ENCODE measurements at regions not wholly inside any gene's neighbourhood (a gene's known extent, or its start where the extent isn't known, plus 50 kb on each side); places are given as distances from the start of the nearest gene placed in this dataset.
A peak's percentile ranks its signal among the peaks of the same experiment; 100 is the strongest.

DNA sequence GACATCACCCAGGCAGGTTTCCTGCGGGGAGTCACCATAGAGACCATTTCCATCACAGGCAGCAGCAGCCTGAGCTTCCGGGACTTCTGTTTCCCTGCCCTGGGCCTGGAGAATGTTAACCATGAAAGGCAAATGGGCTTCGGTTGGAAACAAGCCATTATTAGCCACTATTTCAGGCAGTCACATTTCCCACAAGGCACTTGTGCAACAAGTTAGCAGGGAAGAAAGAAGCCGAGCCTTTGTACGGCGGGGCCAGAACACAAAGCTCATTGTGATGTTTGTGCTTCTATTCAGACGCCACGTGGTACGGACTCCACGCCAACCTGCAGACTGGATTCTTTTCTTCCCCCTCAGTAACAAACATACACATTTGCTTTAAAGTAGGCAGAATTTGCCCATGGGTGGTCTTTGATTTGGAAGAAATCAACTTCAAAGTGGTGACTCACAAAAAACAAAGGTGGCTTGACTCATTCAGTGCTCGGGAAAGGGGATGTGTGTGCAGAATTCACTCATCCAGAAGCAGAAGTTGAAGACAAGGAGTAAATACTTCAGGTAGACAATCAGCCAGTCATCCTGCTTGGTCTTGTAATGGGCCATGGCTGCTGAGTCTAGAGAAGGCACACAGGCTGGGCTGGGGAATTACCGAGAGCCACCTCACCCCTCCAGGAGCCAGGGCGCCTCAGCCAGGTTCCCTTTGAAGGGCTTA is 154.2 kb upstream of the PRMT8 start:
- Histone ChIP-seq H3K27me3 (ENCODE audit: control insufficient read depth in 3 of 3, insufficient read depth in 3 of 3, low read length in 3 of 3) (peaks cover 0 to 6% (median 2%) of the 10 kb centered on the region in 3 donors), H3K36me3 (ENCODE audit: control insufficient read depth in 3 of 3, insufficient read depth in 3 of 3, low read length in 3 of 3) (no peaks in the 10 kb centered on the region), H3K9me3 (ENCODE audit: control insufficient read depth in 3 of 3, low read length in 3 of 3) (no peaks in the 10 kb centered on the region), H3K9ac (ENCODE audit: low read depth in 1 of 3, low read length in 3 of 3) (no peak overlapping the region), H3K27ac (ENCODE audit: low read depth, low read length) (no peak overlapping the region), H3K4me3 (ENCODE audit: low read length in 3 of 3) (no peak overlapping the region), H3K4me1 (ENCODE audit: control insufficient read depth in 3 of 3, insufficient read depth in 3 of 3, low read length in 3 of 3) (peaks cover 6 to 7% (median 7%) of the 10 kb centered on the region in 3 donors)

DNA sequence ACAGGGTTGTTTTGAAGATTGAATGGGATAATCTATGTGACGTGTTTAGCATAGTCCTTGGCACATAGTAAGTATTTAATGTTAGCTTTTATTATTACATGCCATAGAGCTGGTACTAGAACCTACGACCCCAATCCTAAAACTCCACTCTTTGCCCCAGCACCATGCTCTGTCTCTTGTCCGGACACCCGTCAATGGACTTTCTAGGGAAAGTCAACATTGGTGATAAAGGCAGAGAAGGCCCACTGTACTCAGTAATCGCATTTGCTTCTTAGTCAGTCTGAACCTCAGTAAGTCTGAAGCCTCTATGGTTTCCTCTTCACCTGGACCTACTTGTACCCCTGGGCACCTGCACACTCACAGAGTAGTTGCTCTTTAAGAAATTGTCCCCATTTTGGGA is 153.1 kb upstream of the PRMT8 start:
- H3K36me3 ChIP-seq (ENCODE audit: control insufficient read depth in 3 of 3, insufficient read depth in 3 of 3, low read length in 3 of 3): no peaks in the 10 kb centered on the region
- H3K9ac ChIP-seq (ENCODE audit: low read depth in 1 of 3, low read length in 3 of 3): no peak overlapping the region
- no peaks in the 10 kb centered on the region for H3K9me3 ChIP-seq (ENCODE audit: control insufficient read depth in 3 of 3, low read length in 3 of 3)
- H3K27ac ChIP-seq (ENCODE audit: low read depth, low read length): no peak overlapping the region
- H3K4me1 ChIP-seq (ENCODE audit: control insufficient read depth in 3 of 3, insufficient read depth in 3 of 3, low read length in 3 of 3): peaks cover 8 to 11% (median 9%) of the 10 kb centered on the region in 3 donors
- H3K27me3 ChIP-seq (ENCODE audit: control insufficient read depth in 3 of 3, insufficient read depth in 3 of 3, low read length in 3 of 3): peaks cover 0 to 15% (median 4%) of the 10 kb centered on the region in 3 donors
- H3K4me3 ChIP-seq (ENCODE audit: low read length in 3 of 3): no peak overlapping the region

DNA sequence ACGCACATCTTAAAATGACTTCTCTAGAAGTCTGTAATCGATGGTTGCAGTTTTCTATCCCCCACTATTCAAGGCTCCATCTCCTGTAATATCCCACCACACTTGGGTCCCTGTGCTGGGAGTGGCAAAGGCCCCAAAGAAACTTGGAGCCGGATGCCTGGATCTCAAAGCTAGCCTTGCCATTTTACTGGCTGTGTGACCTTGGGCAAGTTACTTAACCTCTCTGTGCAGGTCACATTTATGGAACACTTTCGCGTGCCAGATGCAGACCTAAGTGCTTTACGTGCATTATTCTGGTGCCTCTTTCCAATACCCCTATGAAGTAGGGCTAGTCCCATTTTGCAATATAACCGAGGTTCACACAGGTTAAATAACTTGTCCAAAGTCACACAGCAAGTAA is 151.8 kb upstream of the PRMT8 start:
- H3K27me3 ChIP-seq (ENCODE audit: control insufficient read depth in 3 of 3, insufficient read depth in 3 of 3, low read length in 3 of 3): peaks cover 4 to 15% (median 8%) of the 10 kb centered on the region in 3 donors
- peaks cover 8 to 11% (median 9%) of the 10 kb centered on the region in 3 donors for H3K4me1 ChIP-seq (ENCODE audit: control insufficient read depth in 3 of 3, insufficient read depth in 3 of 3, low read length in 3 of 3)
- H3K27ac ChIP-seq (ENCODE audit: low read depth, low read length): no peak overlapping the region
- H3K4me3 ChIP-seq (ENCODE audit: low read length in 3 of 3): no peak overlapping the region
- no peak overlapping the region for H3K9ac ChIP-seq (ENCODE audit: low read depth in 1 of 3, low read length in 3 of 3)
- H3K9me3 ChIP-seq (ENCODE audit: control insufficient read depth in 3 of 3, low read length in 3 of 3): no peaks in the 10 kb centered on the region
- no peaks in the 10 kb centered on the region for H3K36me3 ChIP-seq (ENCODE audit: control insufficient read depth in 3 of 3, insufficient read depth in 3 of 3, low read length in 3 of 3)

DNA sequence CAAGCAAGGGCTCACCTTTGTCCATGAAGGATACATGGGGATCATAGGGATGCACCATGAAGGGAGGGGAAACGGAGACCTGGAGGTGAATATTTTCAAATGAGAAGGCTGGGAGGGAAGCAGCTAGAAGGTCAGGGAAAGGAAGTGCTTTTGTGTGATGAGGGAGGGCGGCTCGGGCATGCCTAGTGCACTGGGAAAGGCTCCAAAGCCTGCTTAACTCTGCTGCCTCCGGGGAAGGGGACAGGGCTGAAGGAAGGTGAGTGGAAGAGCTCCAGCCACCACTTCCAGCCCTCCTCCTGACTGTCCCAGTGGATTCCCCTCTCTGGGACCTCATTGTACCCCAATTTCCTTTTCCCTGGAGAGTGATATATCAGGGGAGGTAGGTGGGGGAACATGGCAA is 149.4 kb upstream of the PRMT8 start:
- Histone ChIP-seq H3K4me1 (ENCODE audit: control insufficient read depth in 3 of 3, insufficient read depth in 3 of 3, low read length in 3 of 3) (peaks cover 5 to 11% (median 5%) of the 10 kb centered on the region in 3 donors), H3K4me3 (ENCODE audit: low read length in 3 of 3) (no peak overlapping the region), H3K9ac (ENCODE audit: low read depth in 1 of 3, low read length in 3 of 3) (peak overlapping the region in 1 of 3 donors; percentile 24), H3K27me3 (ENCODE audit: control insufficient read depth in 3 of 3, insufficient read depth in 3 of 3, low read length in 3 of 3) (peaks cover 4 to 12% (median 7%) of the 10 kb centered on the region in 3 donors), H3K9me3 (ENCODE audit: control insufficient read depth in 3 of 3, low read length in 3 of 3) (no peaks in the 10 kb centered on the region), H3K36me3 (ENCODE audit: control insufficient read depth in 3 of 3, insufficient read depth in 3 of 3, low read length in 3 of 3) (no peaks in the 10 kb centered on the region), H3K27ac (ENCODE audit: low read depth, low read length) (no peak overlapping the region)

DNA sequence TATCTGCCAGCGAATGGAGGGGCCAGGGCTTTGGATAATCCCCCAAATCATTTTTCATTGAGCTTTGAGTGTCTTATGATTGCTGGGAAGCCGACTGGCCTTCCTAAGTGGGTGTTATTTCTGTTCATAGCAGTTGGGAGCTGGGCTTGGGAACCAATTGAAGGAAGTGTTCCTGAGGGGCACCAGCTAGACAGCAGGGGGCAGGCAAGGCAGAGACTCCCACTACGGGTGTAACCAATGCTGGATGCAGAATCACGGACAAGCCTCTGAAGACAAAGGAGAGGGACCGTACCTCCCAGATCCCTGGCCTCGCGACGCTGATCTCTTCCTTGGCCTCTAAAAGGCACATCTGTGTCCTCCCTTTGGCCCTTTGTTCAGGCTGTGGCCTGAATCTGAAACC is 149.0 kb upstream of the PRMT8 start:
- Histone ChIP-seq H3K27me3 (ENCODE audit: control insufficient read depth in 3 of 3, insufficient read depth in 3 of 3, low read length in 3 of 3) (peaks cover 4 to 12% (median 6%) of the 10 kb centered on the region in 3 donors), H3K9me3 (ENCODE audit: control insufficient read depth in 3 of 3, low read length in 3 of 3) (no peaks in the 10 kb centered on the region), H3K4me3 (ENCODE audit: low read length in 3 of 3) (no peak overlapping the region), H3K4me1 (ENCODE audit: control insufficient read depth in 3 of 3, insufficient read depth in 3 of 3, low read length in 3 of 3) (peaks cover 3 to 11% (median 5%) of the 10 kb centered on the region in 3 donors), H3K36me3 (ENCODE audit: control insufficient read depth in 3 of 3, insufficient read depth in 3 of 3, low read length in 3 of 3) (no peaks in the 10 kb centered on the region), H3K9ac (ENCODE audit: low read depth in 1 of 3, low read length in 3 of 3) (peak overlapping the region in 1 of 3 donors; percentile 24), H3K27ac (ENCODE audit: low read depth, low read length) (no peak overlapping the region)

DNA sequence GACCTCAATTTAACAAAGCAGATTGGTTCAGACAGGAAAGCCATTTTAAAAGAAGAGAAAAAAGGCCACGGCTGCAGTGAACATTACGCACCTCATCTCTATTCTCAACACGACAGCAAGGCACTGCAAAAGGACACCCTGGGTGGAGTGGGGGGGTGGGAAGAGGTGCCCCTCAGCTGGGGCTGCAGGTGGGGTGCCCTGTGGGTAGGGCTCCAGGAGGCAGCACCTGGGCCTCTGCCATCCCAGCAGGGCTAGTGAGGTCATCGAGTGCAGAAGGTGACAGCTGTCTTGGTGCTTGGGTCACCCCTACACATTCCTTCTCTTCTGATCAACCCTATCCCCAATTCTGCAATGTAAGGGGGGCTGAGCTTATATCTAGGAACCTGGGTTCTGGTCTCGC is 142.9 kb upstream of the PRMT8 start:
- Histone ChIP-seq H3K9ac (ENCODE audit: low read depth in 1 of 3, low read length in 3 of 3) (no peak overlapping the region), H3K9me3 (ENCODE audit: control insufficient read depth in 3 of 3, low read length in 3 of 3) (no peaks in the 10 kb centered on the region)

DNA sequence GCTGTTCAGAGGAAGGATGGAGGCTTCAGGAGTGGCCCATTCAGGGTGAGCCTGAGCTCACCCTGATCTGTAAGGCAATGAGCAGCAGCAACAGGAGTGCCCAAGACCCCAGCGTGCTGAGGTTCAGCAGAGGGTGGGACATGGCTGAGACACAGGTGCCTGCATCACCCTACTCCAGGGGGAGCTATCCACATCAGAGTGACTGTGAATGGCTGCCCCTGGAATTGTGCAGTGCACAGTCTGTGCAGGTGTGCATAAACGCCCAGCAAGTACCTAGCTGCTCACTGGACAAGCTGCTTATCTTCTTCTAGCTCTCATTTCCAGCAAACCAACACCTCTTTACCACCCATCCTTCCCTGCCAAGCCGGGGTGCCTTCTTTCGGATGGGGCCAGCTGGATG is 140.6 kb upstream of the PRMT8 start:
- no peaks in the 10 kb centered on the region for H3K9me3 ChIP-seq (ENCODE audit: control insufficient read depth in 3 of 3, low read length in 3 of 3)
- peaks cover 0 to 7% (median 5%) of the 10 kb centered on the region in 3 donors for H3K4me1 ChIP-seq (ENCODE audit: control insufficient read depth in 3 of 3, insufficient read depth in 3 of 3, low read length in 3 of 3)
- no peak overlapping the region for H3K4me3 ChIP-seq (ENCODE audit: low read length in 3 of 3)
- no peaks in the 10 kb centered on the region for H3K36me3 ChIP-seq (ENCODE audit: control insufficient read depth in 3 of 3, insufficient read depth in 3 of 3, low read length in 3 of 3)
- H3K27me3 ChIP-seq (ENCODE audit: control insufficient read depth in 3 of 3, insufficient read depth in 3 of 3, low read length in 3 of 3): peaks cover 10 to 15% (median 12%) of the 10 kb centered on the region in 3 donors
- H3K9ac ChIP-seq (ENCODE audit: low read depth in 1 of 3, low read length in 3 of 3): no peak overlapping the region
- no peak overlapping the region for H3K27ac ChIP-seq (ENCODE audit: low read depth, low read length)

More for the DNA sequence above, 142.9 kb upstream of the PRMT8 start:
- Histone ChIP-seq H3K27ac (ENCODE audit: low read depth, low read length) (no peak overlapping the region), H3K4me3 (ENCODE audit: low read length in 3 of 3) (no peak overlapping the region), H3K4me1 (ENCODE audit: control insufficient read depth in 3 of 3, insufficient read depth in 3 of 3, low read length in 3 of 3) (no peaks in the 10 kb centered on the region), H3K36me3 (ENCODE audit: control insufficient read depth in 3 of 3, insufficient read depth in 3 of 3, low read length in 3 of 3) (no peaks in the 10 kb centered on the region), H3K27me3 (ENCODE audit: control insufficient read depth in 3 of 3, insufficient read depth in 3 of 3, low read length in 3 of 3) (peaks cover 11 to 15% (median 14%) of the 10 kb centered on the region in 3 donors)

DNA sequence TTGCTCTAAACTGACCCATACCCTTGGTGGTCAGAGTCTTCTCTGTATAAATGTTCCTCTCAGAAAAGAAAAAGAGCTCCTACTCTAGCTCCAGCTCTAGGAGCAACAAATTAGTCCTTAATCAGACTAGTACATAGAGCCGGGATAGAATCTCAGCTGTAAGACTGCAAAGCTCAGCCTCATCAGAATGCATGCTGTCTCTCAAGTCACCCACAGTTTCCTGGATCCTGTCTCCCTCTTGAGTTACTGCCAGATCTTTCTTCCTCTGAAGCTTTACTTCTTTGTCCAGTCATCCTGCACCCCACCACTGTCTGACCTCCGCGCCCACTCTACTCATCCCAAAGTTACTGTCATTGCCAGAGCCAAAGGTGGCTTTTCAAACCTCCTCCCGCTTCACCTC is 139.3 kb upstream of the PRMT8 start:
- Histone ChIP-seq H3K4me3 (ENCODE audit: low read length in 3 of 3) (no peak overlapping the region), H3K27ac (ENCODE audit: low read depth, low read length) (no peak overlapping the region), H3K27me3 (ENCODE audit: control insufficient read depth in 3 of 3, insufficient read depth in 3 of 3, low read length in 3 of 3) (peaks cover 10 to 15% (median 12%) of the 10 kb centered on the region in 3 donors), H3K4me1 (ENCODE audit: control insufficient read depth in 3 of 3, insufficient read depth in 3 of 3, low read length in 3 of 3) (peaks cover 0 to 7% (median 7%) of the 10 kb centered on the region in 3 donors), H3K9me3 (ENCODE audit: control insufficient read depth in 3 of 3, low read length in 3 of 3) (no peaks in the 10 kb centered on the region), H3K36me3 (ENCODE audit: control insufficient read depth in 3 of 3, insufficient read depth in 3 of 3, low read length in 3 of 3) (no peaks in the 10 kb centered on the region), H3K9ac (ENCODE audit: low read depth in 1 of 3, low read length in 3 of 3) (no peak overlapping the region)

DNA sequence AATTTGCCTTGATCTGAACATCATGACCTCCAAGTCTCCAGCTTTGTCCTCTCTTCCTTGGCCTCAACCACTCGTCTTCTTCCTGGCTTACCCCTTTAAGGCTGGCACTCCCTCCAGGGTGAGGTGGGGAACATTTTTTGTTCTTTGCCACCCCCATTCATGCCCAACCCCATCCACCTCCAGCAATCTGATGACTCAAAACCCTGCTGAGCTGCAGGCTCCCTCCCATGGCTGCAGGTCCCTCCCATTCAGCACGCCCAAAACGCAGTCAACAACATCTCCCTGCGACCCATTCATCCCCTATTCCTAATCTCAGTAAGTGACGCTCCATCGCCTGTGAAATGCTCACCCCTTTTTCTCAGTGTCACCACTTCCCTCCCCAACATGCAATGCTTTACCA is 138.8 kb upstream of the PRMT8 start:
- peaks cover 10 to 15% (median 12%) of the 10 kb centered on the region in 3 donors for H3K27me3 ChIP-seq (ENCODE audit: control insufficient read depth in 3 of 3, insufficient read depth in 3 of 3, low read length in 3 of 3)
- no peak overlapping the region for H3K27ac ChIP-seq (ENCODE audit: low read depth, low read length)
- H3K36me3 ChIP-seq (ENCODE audit: control insufficient read depth in 3 of 3, insufficient read depth in 3 of 3, low read length in 3 of 3): no peaks in the 10 kb centered on the region
- no peak overlapping the region for H3K4me3 ChIP-seq (ENCODE audit: low read length in 3 of 3)
- H3K9me3 ChIP-seq (ENCODE audit: control insufficient read depth in 3 of 3, low read length in 3 of 3): no peaks in the 10 kb centered on the region
- H3K9ac ChIP-seq (ENCODE audit: low read depth in 1 of 3, low read length in 3 of 3): no peak overlapping the region
- peaks cover 0 to 7% (median 7%) of the 10 kb centered on the region in 3 donors for H3K4me1 ChIP-seq (ENCODE audit: control insufficient read depth in 3 of 3, insufficient read depth in 3 of 3, low read length in 3 of 3)

DNA sequence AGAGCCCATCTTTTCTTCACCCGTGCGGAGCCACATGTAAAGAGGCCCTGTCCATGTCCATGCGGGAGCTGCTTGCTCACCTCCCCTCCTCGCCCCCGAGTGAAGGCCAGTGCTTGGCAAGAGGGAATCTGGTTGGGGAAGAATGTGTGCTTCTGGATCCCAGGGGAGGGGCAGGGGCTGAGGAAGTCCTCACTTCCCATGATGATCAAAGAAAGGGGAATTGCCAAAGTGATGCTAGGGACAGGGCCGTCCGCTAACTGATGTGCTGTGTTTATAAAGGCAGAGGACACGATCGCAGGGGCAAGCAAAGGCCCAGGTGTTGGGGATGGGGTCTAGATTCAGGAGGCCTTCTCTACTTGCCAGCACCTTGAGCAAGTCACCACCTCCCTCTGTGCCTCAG is 137.4 kb upstream of the PRMT8 start:
- H3K27me3 ChIP-seq (ENCODE audit: control insufficient read depth in 3 of 3, insufficient read depth in 3 of 3, low read length in 3 of 3): peaks cover 10 to 15% (median 12%) of the 10 kb centered on the region in 3 donors
- no peaks in the 10 kb centered on the region for H3K9me3 ChIP-seq (ENCODE audit: control insufficient read depth in 3 of 3, low read length in 3 of 3)
- H3K4me3 ChIP-seq (ENCODE audit: low read length in 3 of 3): no peak overlapping the region
- H3K9ac ChIP-seq (ENCODE audit: low read depth in 1 of 3, low read length in 3 of 3): no peak overlapping the region
- peaks cover 0 to 7% (median 7%) of the 10 kb centered on the region in 3 donors for H3K4me1 ChIP-seq (ENCODE audit: control insufficient read depth in 3 of 3, insufficient read depth in 3 of 3, low read length in 3 of 3)
- H3K27ac ChIP-seq (ENCODE audit: low read depth, low read length): no peak overlapping the region
- H3K36me3 ChIP-seq (ENCODE audit: control insufficient read depth in 3 of 3, insufficient read depth in 3 of 3, low read length in 3 of 3): no peaks in the 10 kb centered on the region

All from skeletal muscle tissue (tissue), 3 donors.